Loucy (cell line): ENCODE measurements at regions not wholly inside any gene's neighbourhood (a gene's known extent, or its start where the extent isn't known, plus 50 kb on each side); places are given as distances from the start of the nearest gene placed in this dataset.

ENCODE experiments used
- EZH2phosphoT487 ChIP-seq: fragments of 200-600 bp; IDR thresholded peaks from 2 replicates; pipeline ENCODE4 v1.6.1; 2018; ENCODE audit warnings: antibody characterized with exemption, mild to moderate bottlenecking, moderate library complexity, borderline replicate concordance
- TF ChIP-seq, protein P1 (sequence below): fragments of 200-600 bp; sonication (generic); conservative IDR thresholded peaks from 2 replicates; pipeline ENCODE4 v1.5.1; 2014; ENCODE audit warnings: mild to moderate bottlenecking, antibody characterized with exemption, low read length

GRCh38 chr6:90694802-90695201, 107.9 kb upstream of the MAP3K7 start:
- TF ChIP-seq EZH2phosphoT487 = no peak
- TF ChIP-seq, protein P1, sequence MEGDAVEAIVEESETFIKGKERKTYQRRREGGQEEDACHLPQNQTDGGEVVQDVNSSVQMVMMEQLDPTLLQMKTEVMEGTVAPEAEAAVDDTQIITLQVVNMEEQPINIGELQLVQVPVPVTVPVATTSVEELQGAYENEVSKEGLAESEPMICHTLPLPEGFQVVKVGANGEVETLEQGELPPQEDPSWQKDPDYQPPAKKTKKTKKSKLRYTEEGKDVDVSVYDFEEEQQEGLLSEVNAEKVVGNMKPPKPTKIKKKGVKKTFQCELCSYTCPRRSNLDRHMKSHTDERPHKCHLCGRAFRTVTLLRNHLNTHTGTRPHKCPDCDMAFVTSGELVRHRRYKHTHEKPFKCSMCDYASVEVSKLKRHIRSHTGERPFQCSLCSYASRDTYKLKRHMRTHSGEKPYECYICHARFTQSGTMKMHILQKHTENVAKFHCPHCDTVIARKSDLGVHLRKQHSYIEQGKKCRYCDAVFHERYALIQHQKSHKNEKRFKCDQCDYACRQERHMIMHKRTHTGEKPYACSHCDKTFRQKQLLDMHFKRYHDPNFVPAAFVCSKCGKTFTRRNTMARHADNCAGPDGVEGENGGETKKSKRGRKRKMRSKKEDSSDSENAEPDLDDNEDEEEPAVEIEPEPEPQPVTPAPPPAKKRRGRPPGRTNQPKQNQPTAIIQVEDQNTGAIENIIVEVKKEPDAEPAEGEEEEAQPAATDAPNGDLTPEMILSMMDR = no peak
